K562 (cell line): ENCODE measurements at regions not wholly inside any gene's neighbourhood (a gene's known extent, or its start where the extent isn't known, plus 50 kb on each side); places are given as distances from the start of the nearest gene placed in this dataset.

Source experiments
- ATAC-seq: fragments of 200-7000 bp; cut with Tn5 transposase; 3 replicates; pipeline ENCODE4 v1.9.1; 2020; ENCODE audit warnings: moderate library complexity
- BruUV-seq: library from RNA; stranded (reverse); fragments of 400-500 nt; replicated peaks from 2 replicates; lab custom pipeline; 2021; lab: Mats Ljungman, UMichigan
- CTCF ChIA-PET: fragments of 300-600 bp; formaldehyde crosslinking; extraction: SDS; loops from one replicate; lab custom pipeline; 2021; ENCODE audit warnings: low intra/inter-chr PET ratio; lab: Yijun Ruan, JAX
- POLR2A ChIA-PET: fragments of 300-600, 350-650 bp; sonication (Branson Sonifier 250); formaldehyde crosslinking; extraction: SDS; loops from one replicate; lab custom pipeline; 2021; ENCODE audit warnings: antibody characterized with exemption, inconsistent platforms; lab: Yijun Ruan, JAX
- DNase-seq, 4 experiments: peaks; one replicate each; pipeline versions ENCODE4 v3.0.0 to v3.0.0-alpha.2; 2011 to 2018; ENCODE audit warnings: low spot score in 3 of 4, mixed read lengths in 3 of 4; ENCODE audit errors: extremely low read depth in 1 of 4
- FAIRE-seq: peaks from 2 replicates; lab custom pipeline; 2011; peaks lifted over from hg19 to GRCh38; lab: Jason Lieb, UNC
- H2AFZ ChIP-seq: 2 replicates; pipeline ENCODE4 v1.6.0; 2011; ENCODE audit warnings: low read depth, low read length, control low read depth, inconsistent platforms
- H3K27ac ChIP-seq: fragments of 200-600 bp; 3 replicates; pipeline ENCODE4 v1.8.0; 2011; ENCODE audit warnings: low read depth, mild to moderate bottlenecking, control low read depth, inconsistent platforms, low read length, moderate library complexity, mixed read lengths; ENCODE audit errors: extremely low read depth
- H3K27me3 ChIP-seq, 2 experiments: fragments of 300-600 bp in 1 of 2; 2 replicates in 1 of 2; 3 replicates in 1 of 2; pipeline versions ENCODE4 v1.6.0 to v1.8.0; 2011; ENCODE audit warnings: inconsistent platforms in 2 of 2, low read length in 2 of 2, mild to moderate bottlenecking in 1 of 2, mixed read lengths in 1 of 2, moderate library complexity in 1 of 2; ENCODE audit not compliant: control insufficient read depth in 2 of 2, insufficient read depth in 2 of 2
- H3K36me3 ChIP-seq: fragments of 300-600 bp; 3 replicates; pipeline ENCODE4 v1.8.0; 2011; ENCODE audit warnings: mild to moderate bottlenecking, low read length, inconsistent platforms; ENCODE audit not compliant: control insufficient read depth, insufficient read depth
- H3K4me1 ChIP-seq, 2 experiments: fragments of 200-600 bp in 1 of 2; replicated peaks in 1 of 2; 2 replicates in 1 of 2; 3 replicates in 1 of 2; pipeline versions ENCODE4 v1.5.1 to v1.8.0; 2011; ENCODE audit warnings: inconsistent platforms in 2 of 2, low read length in 2 of 2, mild to moderate bottlenecking in 1 of 2, mixed read lengths in 1 of 2, moderate library complexity in 1 of 2; ENCODE audit not compliant: control insufficient read depth in 2 of 2, insufficient read depth in 2 of 2
- H3K4me2 ChIP-seq: 2 replicates; pipeline ENCODE4 v1.6.1; 2011; ENCODE audit warnings: low read length, control low read depth, inconsistent platforms, mixed read lengths; ENCODE audit not compliant: insufficient read depth
- H3K4me3 ChIP-seq: fragments of 200-600 bp; sonication (generic), shearing (Covaris generic); 2 replicates; pipeline ENCODE4 v1.5.1; 2016; ENCODE audit warnings: control low read depth, inconsistent platforms
- H3K79me2 ChIP-seq: fragments of 200-600 bp; 3 replicates; pipeline ENCODE4 v1.8.0; 2011; ENCODE audit warnings: low read length, inconsistent platforms; ENCODE audit not compliant: control insufficient read depth, insufficient read depth
- H3K9ac ChIP-seq, 2 experiments: 2 replicates each; pipeline versions ENCODE4 v1.6.0 to v1.6.1; 2011; ENCODE audit warnings: low read depth in 2 of 2, low read length in 2 of 2, control low read depth in 1 of 2, inconsistent platforms in 1 of 2, mild to moderate bottlenecking in 1 of 2, mixed read lengths in 1 of 2; ENCODE audit not compliant: insufficient read depth in 1 of 2
- H3K9me1 ChIP-seq: one replicate; pipeline ENCODE4 v1.6.0; 2011; ENCODE audit warnings: inconsistent platforms, mild to moderate bottlenecking, low read length, moderate library complexity; ENCODE audit not compliant: control insufficient read depth, insufficient read depth
- H3K9me3 ChIP-seq: replicated peaks from 2 replicates; pipeline ENCODE4 v1.5.1; 2011; ENCODE audit warnings: low read depth, low read length, inconsistent platforms; ENCODE audit not compliant: control insufficient read depth, insufficient read depth
- H4K20me1 ChIP-seq: replicated peaks from 2 replicates; pipeline ENCODE4 v1.6.1; 2011; ENCODE audit warnings: low read length, inconsistent platforms, mixed read lengths; ENCODE audit not compliant: control insufficient read depth, insufficient read depth
- MEIS2 ChIP-seq: fragments of 450-650 bp; IDR thresholded peaks from 2 replicates; pipeline ENCODE4 v1.6.1; 2014; ENCODE audit warnings: mild to moderate bottlenecking; ENCODE audit not compliant: partially characterized antibody
- WGBS: fragments of 100-300 bp; shearing (Covaris generic); methylation state at CpG from one replicate; pipeline ENCODE4 v1.1.6; 2016; ENCODE audit warnings: low coverage, mixed read lengths; ENCODE audit not compliant: insufficient coverage; ENCODE audit errors: missing lambda C conversion rate; 5-methylcytosine and 5-hydroxymethylcytosine counted together
- in situ Hi-C: fragments of 300-500 bp; cut with MboI; formaldehyde crosslinking; loops from 4 replicates; pipeline ENCODE4 v1.15.0; 2018; ENCODE audit warnings: inconsistent platforms, mixed read lengths
- intact Hi-C: fragments of 100-400 bp; cut with micrococcal nuclease; formaldehyde crosslinking; loops from 2 replicates; pipeline ENCODE4 v1.14.2; 2022
- TF ChIP-seq, protein P1 (sequence below): fragments of 250-450 bp; sonication (Bioruptor Pico); IDR thresholded peaks from 2 replicates; pipeline ENCODE4 v1.8.0; 2021; ENCODE audit warnings: moderate library complexity, mild to moderate bottlenecking, inconsistent platforms
- TF ChIP-seq, protein P2 (sequence below), 3 experiments: fragments of 200-800 bp in 1 of 3; sonication (Bioruptor generic) in 1 of 3; sonication (generic) in 1 of 3; formaldehyde crosslinking in 1 of 3; IDR thresholded peaks; 2 replicates each; pipeline versions ENCODE4 v1.6.1 to v1.8.0; 2016 to 2022; ENCODE audit warnings: mild to moderate bottlenecking in 2 of 3, missing compliant biosample characterization in 2 of 3, missing genetic modification characterization in 2 of 3, missing genetic modification reagents in 1 of 3

DNA sequence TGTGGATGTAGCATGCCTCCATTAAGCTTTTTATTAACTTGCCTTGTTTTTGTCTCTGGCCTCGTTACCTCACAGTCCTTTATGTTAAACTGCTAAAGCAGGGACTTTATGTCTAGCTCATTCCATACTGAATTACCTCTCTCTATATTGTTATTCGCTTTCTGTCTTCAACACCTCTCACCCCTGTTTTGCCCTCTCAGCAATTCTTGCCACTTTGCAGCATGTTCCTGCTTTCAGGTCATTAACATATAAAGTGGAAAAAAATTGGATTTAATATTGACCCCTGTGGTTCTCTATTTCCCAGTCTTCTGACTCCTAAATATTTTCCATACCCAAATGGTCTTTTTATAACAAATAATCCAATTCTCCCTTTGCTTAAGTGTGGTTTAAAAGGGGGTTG lies 810.4 kb upstream of the KIF2B start (continued):
- TF ChIP-seq, protein P1, sequence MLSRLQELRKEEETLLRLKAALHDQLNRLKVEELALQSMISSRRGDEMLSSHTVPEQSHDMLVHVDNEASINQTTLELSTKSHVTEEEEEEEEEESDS, result no peak

DNA sequence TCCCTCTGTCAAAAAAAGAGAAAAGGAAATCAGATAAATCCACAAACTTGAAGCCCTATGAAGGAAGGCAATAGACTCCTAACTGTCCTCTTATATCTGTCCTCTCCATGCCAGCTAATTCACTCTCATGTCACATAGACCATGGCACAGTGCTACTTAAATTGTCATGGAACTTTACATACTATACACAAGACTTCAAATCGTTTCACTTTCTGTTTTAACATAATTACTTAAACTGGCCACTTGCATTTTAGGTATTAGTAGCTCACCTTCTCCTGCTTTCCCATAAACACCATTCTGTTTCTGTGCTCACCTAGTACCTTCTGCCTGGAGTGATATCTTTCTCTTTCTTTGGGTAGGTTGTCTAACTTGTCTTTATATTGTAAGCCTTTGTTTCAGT lies 816.7 kb upstream of the KIF2B start:
- ChIA-PET POLR2A (interaction anchor here (0.6 kb wide), 1 partner anchor 98 kb away, joined by 3 read pairs; no protein-coding TSS in a partner anchor), CTCF (no interaction called here)
- H3K4me3 ChIP-seq, result no peak overlapping the region
- no peak overlapping the region for H3K9ac ChIP-seq
- no peaks in the 10 kb centered on the region for H4K20me1 ChIP-seq
- no peaks in the 10 kb centered on the region for H3K4me1 ChIP-seq
- no peaks in the 10 kb centered on the region for H3K36me3 ChIP-seq
- TF ChIP-seq, protein P2, sequence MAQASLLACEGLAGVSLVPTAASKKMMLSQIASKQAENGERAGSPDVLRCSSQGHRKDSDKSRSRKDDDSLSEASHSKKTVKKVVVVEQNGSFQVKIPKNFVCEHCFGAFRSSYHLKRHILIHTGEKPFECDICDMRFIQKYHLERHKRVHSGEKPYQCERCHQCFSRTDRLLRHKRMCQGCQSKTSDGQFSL (CRISPR knock-in tag; IDR thresholded peaks at IDR 0.05), result no peak
- TF ChIP-seq, protein P2 (tag; IDR thresholded peaks at IDR 0.05), result no peak
- no peak for TF ChIP-seq MEIS2
- no TSS peak for BruUV-seq
- no peak overlapping the region for H2AFZ ChIP-seq
- 0% methylated on average over 1 of the region's 1 CpG for WGBS
- H3K79me2 ChIP-seq, result no peaks in the 10 kb centered on the region
- no peaks in the 10 kb centered on the region for H3K9me1 ChIP-seq
- in situ Hi-C loops, result no loop called here
- DNase-seq (no peak), FAIRE-seq (no peak), ATAC-seq (no peak)
- H3K27me3 ChIP-seq, result no peaks in the 10 kb centered on the region
- intact Hi-C loops, result no loop called here
- no peak overlapping the region for H3K4me2 ChIP-seq
- no peak overlapping the region for H3K27ac ChIP-seq
- no peaks in the 10 kb centered on the region for H3K9me3 ChIP-seq
